SH-SY5Y (cell line): ENCODE measurements at regions not wholly inside any gene's neighbourhood (a gene's known extent, or its start where the extent isn't known, plus 50 kb on each side); places are given as distances from the start of the nearest gene placed in this dataset.

ENCODE experiments used
- GATA2 ChIP-seq: IDR thresholded peaks from 2 replicates; pipeline ENCODE4 v1.6.1; 2011; ENCODE audit warnings: mild to moderate bottlenecking, low read depth, low read length
- GATA3 ChIP-seq: IDR thresholded peaks from 2 replicates; pipeline ENCODE4 v1.6.1; 2011; ENCODE audit warnings: low read depth, mild to moderate bottlenecking, low read length, moderate library complexity

DNA sequence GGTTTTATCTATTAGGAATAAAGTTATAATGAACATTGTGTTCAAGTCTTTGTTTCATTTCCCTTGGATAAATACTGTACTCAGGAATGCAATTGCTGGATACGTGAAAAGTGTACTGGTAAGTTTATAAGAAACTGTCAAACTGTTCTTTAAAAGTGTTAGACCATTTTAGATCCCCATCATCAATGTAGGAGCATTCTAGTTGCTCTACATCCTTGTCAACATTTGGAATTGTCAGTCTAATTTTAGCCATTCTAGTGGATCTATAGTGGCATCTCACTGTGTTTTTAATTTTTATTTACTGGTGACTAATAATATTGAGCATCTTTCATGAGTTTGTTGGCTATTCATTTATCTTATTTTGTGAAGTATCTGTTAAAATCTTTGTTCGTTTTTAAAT, 354.0 kb upstream of the NRP1 start:
- TF ChIP-seq GATA2 (no peak), GATA3 (no peak)
